ENCODE measurements at regions not wholly inside any gene's neighbourhood (a gene's known extent, or its start where the extent isn't known, plus 50 kb on each side); places are given as distances from the start of the nearest gene placed in this dataset.
A peak's percentile ranks its signal among the peaks of the same experiment; 100 is the strongest.

DNA sequence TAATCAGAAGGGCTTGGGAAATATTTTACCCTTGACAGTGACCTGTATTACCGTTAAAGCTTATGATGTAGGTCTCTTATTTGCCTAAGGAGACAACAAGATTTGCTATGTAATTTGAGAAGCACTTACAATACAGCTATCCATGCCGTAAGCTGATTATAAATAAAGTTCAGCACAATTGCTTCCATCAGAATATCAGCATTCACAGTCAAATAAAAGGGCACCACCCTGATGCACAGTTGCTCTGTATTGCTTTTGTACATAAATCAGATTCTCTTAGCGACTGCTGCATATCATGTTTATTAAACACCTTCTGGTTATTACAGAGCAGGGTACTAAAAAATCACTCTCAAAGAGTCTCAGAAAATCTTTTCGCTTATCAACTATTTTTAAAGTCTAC lies 67.3 kb upstream of the VRK1 start:
- no peak for DNase-seq

DNA sequence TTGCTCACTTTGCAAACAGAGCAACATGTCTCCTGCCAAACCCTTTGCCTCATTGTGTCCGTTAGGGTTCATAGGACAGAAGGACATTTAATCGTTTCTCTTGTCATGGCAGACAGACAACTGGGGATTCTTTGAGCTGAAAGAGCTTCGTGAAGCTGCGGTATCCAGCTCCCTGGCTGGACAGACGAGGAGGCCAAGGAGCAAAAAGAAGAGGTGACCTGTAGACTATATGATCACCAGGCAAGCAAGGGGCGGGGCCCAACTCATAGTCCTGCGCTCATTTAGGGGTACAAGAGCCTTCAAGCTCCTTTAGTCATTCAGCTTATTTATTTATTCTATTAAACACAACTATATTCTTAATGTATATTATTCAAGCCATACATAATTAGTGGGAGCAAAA lies 66.8 kb upstream of the VRK1 start:
- no peak for DNase-seq

DNA sequence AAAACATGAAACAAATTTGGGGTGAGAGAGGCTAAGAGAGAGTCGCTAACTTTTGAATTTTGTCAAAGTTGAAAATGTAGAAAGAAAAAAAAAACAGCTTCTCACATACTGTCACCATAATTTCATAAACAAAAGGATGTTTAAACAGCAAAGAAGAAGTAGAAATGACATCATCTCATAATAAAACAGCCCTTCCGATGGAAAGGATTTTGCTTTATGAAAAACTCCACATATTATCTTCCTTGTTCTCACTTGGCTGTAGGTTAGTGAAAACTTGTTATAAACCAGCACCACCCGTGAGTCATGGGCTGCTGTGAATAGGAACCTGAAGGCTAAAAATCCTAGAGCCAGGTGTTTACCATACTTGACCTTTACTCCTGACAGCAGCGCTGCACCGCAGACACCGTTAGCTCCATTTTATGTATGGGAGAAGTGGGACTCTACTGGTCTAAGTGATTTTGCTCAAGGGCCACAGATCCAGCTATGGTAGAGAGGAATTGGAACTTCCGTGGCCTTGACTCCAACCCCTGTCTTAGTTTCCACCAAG lies 63.0 kb upstream of the VRK1 start:
- no peak for DNase-seq

DNA sequence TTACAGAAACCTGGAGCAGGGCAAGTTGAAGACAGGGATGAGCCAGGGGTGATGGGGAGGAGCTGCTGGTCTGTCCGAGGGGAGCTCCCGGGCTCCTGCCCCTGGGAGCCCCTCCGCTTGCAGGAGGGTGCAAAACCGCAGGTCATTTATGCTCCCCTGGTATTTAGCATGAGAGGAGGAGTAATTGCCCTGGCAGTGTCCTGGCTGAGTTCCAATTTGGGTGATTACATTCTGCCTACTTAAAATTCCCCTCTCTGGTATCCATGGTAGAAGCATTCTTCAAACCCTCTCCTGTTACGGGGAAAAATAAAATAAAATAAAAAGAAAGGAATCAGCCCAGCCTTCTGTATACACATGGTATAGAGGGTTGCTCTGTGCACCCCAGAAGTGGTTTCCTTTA lies 61.7 kb upstream of the VRK1 start:
- no peak for DNase-seq

DNA sequence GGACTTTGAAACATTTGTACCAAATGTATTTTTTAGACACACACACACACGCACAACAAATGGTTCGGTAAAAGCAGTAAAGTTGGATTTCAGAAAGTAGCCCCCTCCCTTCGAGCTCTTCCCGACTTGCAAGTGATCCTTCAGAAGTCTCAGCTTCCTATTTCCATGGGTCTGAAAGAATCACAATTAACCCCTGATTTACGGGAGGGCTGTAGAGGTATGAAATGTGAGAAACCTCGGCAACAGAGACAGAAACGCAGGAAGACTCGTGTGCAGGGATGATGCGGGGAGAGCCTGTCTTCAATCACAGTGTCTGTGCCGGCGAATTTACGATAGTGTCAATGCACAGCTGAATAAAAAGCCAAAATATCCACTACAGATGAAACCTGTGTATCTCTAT lies 60.7 kb upstream of the VRK1 start:
- DNase-seq: no peak

DNA sequence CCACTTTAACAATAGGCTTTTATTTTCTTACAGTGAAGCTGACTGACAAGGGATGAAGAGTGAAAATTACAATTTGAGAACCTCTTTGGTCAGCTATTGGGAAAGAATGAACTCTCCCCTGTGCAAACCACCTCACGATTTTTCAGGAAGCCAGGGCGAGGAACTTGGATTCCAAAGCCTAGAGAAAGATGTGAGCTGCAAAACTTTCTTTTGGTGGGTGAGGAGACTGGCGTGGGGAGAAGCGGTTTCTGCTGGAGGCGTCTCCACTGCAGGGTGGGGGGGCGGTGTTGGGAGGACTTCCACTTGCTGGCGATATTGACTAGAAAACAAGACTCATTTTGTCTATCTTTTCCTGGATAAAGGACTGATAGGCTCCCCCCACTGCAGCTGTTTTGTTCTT lies 59.3 kb upstream of the VRK1 start:
- peak; percentile 16 for DNase-seq

DNA sequence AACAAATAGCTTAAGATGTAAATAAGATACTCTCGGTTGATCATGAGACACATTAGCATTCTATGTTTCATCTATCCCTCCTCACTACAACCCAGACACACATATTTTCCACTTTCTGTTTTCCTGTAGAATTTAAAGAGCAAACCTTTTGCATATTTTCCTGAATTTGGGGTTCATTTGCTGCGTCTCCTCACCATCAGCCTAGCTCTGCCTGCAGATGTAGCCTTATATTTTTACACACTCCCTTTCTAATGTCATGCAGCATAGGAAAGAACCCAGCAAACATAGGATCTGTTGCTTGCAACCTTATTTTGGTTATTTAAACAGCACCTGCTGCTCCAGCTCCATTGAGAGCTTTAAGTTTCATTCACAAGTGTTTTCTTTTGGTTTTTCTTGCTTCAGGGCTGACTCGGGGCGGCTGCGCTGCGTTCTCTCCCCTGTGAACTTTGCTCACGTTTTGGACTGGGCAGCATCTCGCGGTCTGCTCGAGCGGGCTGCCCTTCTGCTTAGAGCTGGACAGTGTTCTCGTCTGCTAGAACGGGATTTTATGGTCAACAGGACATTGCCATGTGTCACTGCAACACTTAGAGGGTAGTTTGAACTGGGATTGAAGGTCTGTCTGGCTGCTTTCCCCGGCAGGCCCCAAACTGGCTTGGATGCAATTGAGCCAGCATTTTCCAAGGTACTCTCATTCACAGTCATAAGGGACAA lies 57.8 kb upstream of the VRK1 start:
- DNase-seq: no peak

DNA sequence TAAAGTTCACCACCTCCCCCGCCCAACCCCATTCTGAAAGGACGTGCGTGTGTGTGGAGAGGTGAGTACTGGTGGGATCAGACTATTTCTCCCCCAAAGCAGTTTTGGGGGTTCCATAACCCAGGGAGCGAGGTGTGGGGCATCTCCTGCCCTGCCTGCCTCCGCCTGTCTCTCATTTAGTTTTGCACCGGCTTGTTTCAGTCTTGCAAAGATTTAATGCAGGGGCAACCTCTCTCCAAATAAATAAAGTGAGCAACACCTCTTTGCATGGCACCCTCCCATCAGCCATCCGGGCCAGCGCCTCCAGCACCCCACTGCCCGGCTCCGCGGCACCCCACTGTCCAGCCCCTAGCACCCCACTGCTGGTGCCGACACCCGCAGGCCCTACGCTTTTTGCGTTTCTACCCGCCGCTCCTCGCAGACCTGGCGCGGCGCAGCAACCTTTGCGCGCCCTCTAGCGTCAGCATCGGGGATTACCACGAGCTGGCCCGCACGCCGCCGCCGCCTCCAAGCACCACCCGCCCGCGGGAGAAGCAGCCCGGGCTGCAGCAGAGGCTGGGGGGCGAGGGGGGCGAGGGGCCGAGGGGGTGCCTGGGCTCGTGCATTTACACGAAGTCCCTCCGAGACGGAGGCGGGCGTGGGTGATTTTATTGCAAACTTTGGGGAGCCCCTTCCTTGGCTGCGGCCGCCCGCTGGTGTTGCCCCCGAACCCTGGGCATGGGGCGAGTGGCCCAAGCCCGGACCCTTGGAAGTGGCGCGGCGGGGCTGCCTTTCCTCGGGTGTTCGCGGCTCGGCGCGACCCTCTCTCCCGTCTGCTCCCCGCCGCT lies 55.8 kb upstream of the VRK1 start:
- DNase-seq: peak; percentile 72

DNA sequence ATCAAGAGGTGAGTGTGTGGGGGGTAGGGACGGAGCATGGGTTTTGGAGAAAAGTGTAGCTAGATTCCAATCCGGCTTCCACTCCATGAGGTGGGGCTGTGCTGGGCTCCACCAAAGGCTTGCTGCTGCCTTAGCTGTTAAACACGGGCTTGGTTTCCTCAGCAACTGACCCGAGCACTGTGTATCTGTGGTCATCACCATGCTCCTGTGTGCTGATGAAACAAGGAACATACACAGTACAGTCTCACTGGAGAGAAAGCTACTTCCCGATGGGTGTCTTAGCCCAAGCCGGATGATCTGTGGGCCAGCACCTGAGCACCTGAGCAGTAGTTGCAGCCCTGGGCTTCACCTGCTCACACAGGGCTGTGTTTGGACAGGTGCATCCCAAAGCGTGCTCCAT lies 52.9 kb upstream of the VRK1 start:
- no peak for DNase-seq

DNA sequence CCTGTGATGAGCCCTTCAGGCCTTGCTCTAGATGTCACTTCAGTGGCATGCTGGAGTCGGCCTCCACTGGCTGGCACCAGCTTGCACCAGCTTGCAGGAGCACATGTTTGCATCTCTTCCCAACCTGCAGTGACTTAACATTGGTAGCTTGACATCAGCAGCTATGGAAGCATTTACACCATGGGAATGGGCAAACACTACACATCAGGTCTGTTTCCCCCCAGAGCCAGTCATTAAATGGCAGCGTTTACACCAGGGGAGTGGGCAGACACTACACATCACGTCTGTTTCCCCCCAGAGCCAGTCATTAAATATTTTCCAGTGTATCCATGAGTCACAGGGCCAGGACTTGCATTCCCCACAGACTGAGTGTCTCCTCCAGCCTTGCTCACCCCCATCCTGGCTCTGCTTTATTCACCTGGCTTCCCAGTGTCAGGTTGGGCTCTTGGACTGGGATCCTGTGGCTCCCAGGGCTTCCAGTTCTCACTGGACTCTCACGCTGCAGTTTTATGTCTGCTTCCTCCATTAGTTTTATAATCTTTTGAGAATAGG lies 51.6 kb upstream of the VRK1 start:
- no peak for DNase-seq

DNA sequence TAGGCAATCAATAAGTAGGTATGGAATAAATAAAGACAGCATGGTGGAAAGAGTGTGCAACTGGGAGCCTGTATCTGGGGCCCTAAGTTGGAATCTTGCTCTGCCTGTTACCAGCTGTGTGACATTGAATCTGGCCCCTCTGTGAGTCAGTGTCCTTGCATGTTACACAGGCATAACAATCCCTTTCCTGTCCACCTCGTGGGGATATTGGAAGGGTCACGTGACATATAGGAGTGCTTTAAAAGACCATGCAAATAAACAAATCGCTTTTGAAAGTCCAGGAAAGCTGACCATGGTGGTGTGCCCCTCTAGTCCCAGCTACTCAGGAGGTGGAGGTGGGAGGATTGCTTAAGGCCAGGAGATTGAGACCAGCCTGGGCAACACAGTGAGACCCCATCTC lies 51.1 kb upstream of the VRK1 start:
- no peak for DNase-seq

DNA sequence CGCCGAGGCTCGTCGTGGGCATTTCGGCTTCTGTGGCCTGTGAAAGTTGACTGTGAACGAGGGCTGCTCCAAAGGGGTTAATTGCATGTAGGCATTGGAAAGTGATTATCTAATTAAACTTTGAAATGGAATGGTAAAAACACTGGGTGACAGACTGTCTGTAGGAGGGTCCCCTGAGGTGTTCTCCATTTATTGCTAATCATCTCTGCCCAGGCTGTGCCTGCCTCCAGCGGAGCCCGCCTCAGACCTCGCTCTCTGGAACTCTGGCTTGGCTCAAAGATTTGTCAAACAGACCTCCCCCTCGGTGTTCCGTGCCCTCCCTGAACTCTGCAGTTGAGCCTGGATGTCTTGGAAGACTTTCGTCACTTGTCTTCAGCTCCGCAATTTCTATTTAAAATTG lies 50.2 kb upstream of the VRK1 start:
- no peak for DNase-seq
